GM19328 (cell line): ENCODE measurements at regions not wholly inside any gene's neighbourhood (a gene's known extent, or its start where the extent isn't known, plus 50 kb on each side); places are given as distances from the start of the nearest gene placed in this dataset.
"Not testable (repeated sequence)": the region's sequence is repeated elsewhere in the genome, so short reads cannot be mapped to it uniquely, and the experiment has no call there.

Experiments
- ATAC-seq: cut with Tn5 transposase; IDR thresholded peaks from one replicate; pipeline ENCODE4 v1.9.1; 2021; ENCODE audit warnings: mild to moderate bottlenecking, moderate library complexity; ENCODE audit not compliant: unreplicated experiment

DNA sequence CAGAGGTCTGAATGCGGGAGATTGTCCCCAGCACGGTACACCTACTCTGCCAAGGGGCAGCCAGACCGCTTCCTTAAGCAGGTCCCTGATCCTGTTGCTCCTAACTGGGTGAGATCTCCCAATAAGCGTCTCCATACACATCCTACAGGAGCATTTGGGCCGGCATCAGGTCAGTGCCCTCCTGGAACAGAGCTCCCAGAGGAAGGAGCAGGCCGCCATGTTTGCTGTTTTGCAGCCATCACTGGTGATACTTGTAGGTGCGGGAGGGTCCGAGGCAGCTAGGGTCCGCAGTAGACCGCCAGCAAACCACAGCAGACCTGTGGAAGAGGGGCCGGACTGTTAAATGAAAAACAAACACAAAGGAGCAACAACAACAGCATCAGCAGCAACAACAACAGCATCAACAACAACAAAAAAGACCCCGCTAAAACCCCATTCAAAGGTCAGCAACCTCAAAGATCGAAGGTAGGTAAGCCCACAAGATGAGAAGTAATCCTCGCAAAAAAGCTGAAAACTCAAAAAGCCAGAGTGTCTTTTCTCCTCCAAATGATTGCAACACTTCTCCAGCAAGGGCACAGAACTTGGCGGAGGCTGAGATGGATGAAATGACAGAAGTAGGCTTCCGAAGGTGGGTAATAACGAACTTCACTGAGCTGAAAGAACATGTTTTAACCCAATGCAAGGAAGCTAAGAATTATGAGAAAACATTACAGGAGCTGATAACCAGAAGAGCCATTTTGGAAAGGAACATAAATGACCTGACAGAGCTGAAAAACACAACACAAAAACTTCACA lies 79.0 kb upstream of the CDH7 start:
- no peak for ATAC-seq

DNA sequence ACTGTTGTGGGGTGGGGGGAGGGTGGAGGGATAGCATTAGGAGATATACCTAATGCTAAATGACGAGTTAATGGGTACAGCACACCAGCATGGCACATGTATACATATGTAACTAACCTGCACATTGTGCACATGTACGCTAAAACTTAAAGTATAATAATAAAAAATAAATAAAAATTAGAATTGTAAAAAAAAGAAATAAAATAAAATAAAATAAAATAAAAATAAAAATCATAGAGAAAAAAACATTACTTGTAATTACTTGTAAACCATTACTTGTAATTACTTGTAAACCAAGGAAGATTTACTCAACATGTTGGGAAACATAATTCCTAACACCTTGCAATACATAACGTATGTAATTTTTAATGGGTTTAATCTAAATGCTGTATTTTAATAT lies 80.7 kb upstream of the CDH7 start:
- not testable (repeated sequence) for ATAC-seq

DNA sequence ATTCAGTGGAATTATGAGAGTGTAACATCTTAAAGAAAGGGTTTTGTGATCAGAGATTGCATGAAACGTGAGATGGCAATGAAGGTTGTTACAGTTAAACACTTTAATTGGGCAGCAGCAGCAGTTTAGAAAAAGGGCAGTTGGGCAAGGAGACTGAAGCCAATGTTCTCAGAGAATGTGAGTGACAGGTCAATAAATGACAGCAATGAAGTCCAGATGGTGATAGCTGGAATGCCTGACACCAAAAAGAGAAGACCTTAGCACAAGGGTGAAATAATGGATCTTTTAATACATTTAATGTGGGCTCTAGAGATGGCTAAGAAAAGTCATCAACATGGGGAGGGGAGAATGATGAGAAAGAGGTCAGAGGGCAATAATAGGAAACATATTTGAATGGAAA lies 89.4 kb upstream of the CDH7 start:
- no peak for ATAC-seq

DNA sequence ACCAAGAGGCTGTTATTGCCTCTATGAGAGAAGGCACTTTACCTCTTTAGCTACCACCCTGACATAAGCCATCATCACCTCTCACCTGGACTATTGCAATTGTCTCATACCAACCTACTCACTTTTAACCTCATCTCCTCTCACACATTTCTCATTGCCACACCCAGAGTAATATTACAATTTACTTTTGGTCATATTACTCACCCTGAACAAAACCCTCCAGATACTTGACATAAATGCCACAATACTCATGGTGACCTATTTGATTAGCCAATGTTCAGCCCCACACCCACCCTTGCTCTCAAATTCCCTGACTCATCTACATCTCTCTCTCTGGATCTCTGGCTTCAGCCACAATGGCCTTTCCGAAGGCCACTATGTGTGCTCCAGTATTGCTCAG lies 90.9 kb upstream of the CDH7 start:
- no peak for ATAC-seq

DNA sequence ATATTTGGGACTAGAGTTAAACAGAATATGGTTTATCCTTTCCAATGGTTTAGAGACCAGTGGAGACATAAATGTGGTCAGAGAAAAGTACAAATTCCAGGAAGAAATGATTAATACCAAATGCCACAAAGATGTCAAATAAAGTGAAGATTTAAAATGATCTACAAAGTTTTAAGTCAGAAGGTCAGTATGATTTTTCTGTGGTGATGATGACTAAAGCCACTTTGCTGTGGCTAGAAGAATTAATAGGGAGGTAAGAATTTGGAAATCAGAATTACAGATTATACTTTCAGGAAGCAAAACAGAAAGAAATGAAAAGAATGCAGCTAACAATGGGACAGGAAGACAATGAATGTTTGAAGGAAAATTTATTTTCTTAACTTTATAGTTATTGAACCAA lies 91.5 kb upstream of the CDH7 start:
- no peak for ATAC-seq

DNA sequence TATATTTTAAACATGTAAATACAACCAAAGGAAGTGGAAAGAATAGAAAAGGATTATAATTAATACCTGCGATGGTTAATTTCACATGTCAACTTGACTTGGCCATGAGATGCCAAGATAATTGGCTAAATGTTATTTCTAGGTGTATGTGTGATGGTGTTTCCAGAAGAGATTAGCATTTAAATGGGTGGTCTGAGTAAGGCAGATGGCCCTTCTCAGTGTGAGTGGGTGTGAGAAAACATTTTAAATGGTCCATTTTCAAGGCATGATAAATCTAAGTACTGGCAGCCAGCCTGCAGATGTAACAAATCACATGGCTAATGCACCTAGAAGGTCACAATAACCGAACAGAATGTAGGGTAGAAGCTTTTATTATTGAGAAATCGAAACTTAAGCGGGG lies 99.6 kb upstream of the CDH7 start:
- no peak for ATAC-seq

DNA sequence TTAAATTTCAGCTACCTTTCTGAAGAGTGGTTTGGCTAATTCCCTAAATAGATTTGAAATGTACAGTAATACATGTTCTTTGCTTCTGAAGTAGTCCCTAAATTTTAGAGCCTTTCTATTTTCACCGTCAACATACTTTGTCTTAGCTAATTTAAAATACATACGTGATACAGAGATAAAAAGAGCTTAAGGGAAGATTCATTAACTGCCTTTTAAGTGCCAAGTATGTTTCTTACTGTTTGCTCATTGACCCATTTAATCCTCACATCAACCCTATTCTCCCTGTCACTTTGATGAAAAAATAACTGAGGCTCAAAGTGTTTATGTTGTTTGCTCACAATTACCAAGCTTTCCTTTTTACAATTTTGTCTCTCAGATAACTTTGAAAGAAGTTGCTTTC lies 118.6 kb upstream of the CDH7 start:
- no peak for ATAC-seq

DNA sequence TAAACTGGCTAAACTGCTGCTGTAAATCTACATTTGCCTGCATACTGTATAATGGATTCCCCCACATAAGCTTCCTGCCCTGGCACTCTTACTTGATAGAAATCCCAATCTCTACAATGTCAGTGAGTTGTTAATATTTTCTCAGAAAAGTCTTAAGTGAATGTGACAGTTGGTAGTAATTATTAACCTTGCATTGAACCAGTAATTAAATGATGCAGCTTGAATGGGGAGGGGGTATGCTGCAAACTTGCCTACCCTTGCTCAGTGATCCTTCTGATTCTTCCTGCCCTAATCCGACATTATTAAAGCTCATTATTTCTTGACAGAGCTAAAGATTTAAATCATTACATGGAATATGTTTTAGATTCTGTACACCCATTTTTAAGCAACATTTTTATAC lies 119.0 kb upstream of the CDH7 start:
- ATAC-seq: no peak

DNA sequence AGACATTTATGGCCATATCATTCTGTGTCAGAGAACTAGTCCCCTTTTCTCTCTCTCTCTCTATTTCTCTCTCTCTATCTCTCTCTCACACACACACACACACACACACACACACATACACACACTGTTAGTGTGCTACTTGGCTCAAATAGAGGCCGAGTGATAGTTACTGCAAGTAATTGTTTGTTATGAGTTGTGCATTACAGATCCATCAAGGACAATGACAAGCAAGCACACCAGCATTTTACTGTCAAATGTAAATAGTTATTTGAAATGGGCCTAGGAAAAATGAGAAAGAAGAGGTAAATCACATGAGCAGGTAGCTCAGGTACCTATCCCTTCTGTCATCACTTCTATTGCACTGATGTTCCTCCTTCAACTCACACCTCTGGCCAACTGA lies 122.4 kb upstream of the CDH7 start:
- ATAC-seq: no peak

DNA sequence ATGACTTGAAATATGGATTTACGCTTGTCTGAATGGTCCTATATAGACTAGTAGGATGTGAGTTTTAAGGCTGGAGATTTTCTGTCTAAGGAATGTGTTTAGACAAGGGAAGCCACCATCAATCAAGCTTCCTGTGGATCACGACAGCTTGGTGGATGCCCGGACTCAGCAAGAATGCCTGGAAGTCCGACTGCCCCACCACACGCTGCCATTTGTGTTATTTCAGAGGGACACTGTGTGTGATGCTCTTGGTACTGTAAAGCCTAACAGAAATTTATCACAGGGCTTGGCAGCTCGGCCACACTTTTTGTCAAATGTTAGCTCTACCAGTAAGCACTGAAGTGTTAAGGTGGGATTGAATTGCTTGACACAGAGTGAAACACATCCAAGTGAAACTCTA lies 127.1 kb upstream of the CDH7 start:
- no peak for ATAC-seq

DNA sequence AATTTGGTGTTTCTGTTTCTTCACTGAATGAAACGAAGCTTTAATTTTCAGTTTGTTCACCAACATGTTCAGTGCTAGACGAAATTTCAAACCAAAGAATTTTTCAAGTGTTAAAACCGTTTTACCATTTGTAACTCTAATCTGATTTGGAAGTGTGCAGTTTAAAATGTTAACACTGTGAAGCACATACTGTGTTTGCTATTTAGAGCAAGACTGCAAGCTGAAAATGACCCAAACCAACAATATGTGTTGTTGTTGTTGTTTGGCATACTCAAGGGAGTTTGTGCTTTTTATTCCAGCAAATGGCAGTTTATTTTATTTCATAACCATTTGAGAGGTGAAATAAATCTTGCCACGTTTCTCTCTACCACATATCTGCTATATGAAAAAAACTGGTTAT lies 128.4 kb upstream of the CDH7 start:
- ATAC-seq: no peak

DNA sequence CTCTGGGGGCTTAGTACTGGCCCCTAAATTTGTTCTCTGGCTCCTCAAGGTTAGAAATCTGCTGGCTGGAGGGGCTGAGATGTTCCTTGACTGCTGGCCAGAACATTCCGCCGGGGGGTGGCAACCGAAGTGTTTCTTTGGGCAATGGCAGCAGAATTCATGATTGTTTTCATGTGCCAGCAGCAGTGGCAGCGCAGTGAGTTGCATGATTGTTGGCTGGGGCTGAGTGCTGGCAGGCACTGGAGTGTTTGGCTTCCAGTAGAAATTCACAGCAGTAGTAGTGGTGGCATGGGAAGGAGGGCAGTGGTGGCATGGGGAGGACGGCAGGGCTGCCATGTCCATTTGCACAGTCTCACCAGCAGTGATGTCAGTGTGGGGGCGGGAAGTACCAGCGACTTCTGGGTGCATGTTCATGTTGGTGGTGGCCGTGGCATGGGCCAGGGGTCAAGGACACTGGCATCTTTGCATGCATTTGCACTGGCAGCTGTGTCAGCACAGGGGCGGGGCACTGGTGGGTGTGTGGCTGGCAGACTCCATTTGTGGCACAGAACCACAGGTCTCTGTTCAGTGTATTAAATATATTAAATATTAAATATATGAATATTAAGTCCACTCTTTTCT lies 130.6 kb upstream of the CDH7 start:
- ATAC-seq: no peak

DNA sequence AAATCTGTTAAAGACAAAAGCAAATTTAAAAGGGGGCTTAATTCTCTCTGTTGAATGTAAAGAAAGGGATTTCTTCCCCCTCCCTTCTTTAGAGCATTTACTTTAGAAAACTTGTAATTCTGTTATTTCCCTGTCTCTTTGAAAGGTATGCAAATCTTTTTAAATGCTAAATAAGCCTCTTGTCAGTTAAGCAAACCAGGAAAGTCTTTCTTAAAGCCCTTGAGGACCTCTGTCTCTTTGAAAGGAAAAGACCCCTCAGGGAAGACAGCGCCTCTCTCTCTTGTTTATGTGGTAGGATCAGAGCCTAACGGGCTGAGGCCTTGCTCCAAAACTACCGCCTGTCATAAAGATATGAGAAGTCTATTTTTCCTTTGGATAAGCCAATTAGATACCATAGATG lies 139.9 kb upstream of the CDH7 start:
- ATAC-seq: no peak

DNA sequence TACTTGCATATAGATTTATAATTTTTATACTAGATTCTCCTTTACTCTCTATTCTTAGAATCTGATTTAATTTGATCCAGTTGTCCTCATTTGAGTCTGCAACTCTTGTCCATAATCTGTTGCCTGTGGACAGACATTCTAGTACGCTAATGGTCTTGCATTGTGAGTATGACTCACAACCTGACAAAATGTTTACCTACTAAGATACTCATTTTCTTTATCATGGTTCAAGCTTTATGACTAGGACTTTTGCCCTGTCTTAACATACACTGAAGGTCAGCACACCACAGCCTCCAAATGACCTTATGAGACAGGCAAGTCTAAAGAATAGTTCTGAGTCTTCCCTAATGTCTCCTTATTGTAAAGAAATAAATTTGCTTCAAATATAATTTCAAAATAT lies 142.3 kb upstream of the CDH7 start:
- ATAC-seq: no peak

DNA sequence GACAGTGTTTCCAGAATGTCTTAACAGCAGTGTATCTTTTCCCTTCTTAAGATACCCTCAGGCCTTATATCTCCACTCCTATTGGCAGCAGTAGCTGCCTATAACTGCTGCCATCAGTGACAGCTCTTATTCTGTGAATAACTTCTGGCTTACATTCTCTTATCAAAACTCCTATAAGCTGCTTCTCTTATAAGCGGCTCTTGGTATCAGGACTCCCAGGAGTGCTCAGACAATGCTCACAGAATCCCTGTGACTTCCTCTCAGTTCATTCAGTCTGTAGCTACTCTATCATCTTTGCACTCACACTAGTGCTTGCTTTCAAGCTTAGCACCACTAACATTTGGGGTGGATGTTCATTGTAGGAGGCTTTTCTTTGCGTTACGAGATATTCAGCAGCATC lies 143.7 kb upstream of the CDH7 start:
- no peak for ATAC-seq

DNA sequence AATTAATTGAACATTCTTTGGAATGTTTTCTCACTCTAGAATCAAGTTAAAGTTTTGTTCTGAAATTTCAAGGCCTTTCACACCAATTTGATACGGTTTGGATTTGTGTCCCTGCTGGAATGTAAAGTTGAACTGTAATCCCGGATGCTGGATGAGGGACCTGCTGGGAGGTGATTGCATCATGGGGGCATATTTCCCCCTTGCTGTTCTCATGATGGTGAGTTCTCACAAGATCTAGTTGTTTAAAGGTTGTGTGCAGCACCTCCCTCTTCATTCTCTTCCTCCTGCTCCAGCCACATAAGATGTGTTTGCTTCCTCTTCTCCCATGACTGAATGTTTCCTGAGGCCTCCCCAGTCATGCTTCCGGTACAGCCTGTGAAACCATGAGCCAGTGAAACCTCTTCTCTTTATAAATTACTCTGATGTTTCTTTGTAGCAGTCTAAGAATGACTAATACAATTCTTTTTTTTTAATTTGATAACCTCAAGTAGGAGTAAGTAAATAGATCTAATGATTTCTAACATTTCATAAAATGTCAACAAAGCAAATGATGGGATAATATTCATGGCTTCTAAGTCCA lies 144.2 kb upstream of the CDH7 start:
- ATAC-seq: no peak

DNA sequence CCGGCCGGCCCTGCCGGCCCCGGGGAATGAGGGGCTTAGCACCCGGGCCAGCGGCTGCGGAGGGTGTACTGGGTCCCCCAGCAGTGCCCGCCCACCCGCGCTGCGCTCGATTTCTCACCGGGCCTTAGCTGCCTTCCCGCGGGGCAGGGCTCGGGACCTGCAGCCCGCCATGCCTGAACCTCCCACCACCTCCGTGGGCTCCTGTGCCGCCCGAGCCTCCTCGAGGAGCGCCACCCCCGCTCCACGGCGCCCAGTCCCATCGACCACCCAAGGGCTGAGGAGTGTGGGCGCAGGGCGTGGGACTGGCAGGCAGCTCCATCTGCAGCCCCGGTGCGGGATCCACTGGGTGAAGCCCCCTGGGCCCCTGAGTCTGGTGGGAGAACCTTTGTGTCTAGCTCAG lies 145.5 kb upstream of the CDH7 start:
- ATAC-seq: not testable (repeated sequence)

DNA sequence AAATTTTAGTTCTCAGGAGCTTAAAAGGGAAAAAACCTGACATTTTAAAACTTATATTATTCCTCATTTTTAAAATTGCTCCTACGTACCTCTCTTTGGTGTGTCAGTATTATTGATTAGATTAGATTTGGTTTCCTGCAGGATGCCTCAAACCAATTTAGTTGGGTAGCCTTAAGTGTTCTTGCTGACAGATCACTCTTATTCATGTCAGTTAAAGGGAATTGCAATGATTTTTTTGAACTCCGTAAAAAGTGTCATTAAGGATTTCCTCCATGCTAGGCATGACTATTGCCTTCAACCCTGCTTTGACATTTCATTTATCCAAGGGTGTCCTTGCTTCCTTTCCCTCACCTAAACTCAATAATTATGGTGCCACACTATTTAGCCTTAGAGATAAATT lies 149.0 kb upstream of the CDH7 start:
- no peak for ATAC-seq

DNA sequence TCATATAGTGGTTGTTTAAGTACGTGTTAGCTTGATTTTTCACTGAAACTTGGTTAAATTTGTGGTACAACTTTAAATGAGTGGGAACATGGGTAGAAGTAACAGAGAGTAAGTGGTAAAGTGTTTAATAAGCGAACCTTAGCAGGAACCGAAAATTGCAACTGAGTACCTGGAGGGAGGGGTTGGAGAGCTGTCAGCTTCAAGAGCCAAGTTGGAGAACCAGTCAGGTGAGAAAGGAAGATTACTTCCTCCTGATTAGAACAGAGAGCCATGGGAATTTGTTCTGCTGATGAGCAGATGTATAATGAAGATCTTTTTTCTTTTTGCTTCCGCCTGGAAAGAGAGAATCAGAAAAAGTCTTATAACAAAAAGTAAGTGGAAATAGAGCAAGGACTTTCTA lies 158.4 kb upstream of the CDH7 start:
- no peak for ATAC-seq

DNA sequence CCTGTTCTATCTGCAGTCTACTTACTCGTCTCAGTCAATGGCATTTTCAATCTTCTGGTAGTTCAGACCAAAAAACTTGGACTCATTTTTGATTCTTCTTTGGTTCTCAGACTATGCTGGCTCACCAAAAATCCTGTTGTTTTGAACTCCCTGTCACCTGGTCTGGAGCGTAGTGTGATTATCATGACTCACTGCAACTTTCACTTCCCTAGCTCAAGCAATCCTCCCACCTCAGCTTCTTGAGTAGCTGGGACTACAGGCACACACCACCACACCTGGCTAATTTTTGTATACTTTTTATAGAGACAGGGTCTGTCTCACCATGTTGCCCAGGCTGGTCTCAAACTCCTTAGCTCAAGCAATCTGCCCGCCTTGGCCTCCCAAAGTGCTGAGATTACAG lies 163.3 kb upstream of the CDH7 start:
- no peak for ATAC-seq

DNA sequence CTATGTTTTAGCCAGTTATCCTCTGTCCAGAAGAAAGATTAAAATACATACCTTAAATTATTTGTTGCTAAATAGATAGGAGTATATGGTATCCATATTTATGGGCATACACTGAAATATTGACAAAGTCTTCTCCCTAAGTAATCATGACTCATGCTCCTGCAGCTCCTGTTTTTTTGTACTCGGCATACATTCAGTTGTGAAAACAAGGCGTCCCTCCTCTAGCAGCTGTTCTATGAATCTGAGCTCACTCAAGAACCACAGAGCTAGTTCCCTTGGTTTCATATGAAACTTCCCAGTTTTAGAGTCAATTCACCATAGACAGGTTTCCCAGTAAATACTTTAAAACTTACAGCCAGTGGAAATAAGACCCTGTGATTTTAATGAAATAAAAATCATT lies 168.7 kb upstream of the CDH7 start:
- ATAC-seq: not testable (repeated sequence)

DNA sequence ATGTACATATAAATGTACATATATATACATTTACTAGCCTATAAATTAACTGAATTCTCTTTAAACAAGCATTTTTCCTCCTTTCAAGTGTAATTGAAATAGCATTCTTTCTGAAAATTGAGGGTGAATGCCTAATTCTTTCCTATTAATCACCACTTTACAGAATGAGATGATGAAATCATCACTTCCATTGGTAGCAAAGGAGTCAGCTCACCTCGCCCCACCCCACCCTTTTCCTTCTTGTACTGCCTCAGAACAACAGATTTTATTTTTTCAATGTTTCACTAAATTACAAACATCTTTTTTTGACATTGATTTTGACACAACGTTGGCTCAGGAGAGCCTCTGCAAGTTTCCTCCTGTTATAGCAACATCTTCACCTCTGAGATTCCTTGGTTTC lies 181.9 kb upstream of the CDH7 start:
- no peak for ATAC-seq

DNA sequence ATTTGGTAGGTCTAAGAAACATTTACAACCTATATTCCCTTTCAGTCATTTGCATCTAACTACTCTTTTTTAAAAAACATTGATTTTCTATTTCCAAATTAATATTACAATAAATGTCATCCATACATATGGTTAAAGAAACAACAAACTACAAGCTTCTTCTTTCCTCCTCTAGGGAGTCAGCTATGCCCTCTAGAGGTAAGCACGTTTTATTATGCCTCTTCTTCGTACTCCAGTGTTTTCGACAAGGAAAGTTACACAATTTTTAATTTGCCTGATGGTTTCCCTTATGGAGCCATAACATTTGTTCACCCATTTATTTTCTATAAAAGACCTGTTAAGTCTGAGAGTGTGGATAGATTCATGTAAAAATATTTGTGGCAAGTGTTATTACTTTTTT lies 183.4 kb upstream of the CDH7 start:
- no peak for ATAC-seq
